Memory B cell (primary cell): ENCODE measurements at regions not wholly inside any gene's neighbourhood (a gene's known extent, or its start where the extent isn't known, plus 50 kb on each side); places are given as distances from the start of the nearest gene placed in this dataset.

Experiments used
- ATAC-seq: fragments of 150-1000 bp; cut with Tn5 transposase; 2 replicates; pipeline ENCODE4 v1.10.0; 2021; ENCODE audit warnings: low read depth, mild to moderate bottlenecking, moderate library complexity
- DNase-seq, 2 donors: peaks; one replicate each; pipeline ENCODE4 v3.0.0; 2022; ENCODE audit warnings: low spot score in 2 of 2
- H3K27ac Mint-ChIP-seq: one replicate; pipeline ENCODE4 v1.8.0; 2022; ENCODE audit warnings: mild to moderate bottlenecking, moderate library complexity, mixed read lengths
- H3K27me3 Mint-ChIP-seq: one replicate; pipeline ENCODE4 v1.8.0; 2022; ENCODE audit warnings: mixed read lengths
- H3K36me3 Mint-ChIP-seq: one replicate; pipeline ENCODE4 v1.8.0; 2022; ENCODE audit warnings: mild to moderate bottlenecking, mixed read lengths
- H3K4me1 Mint-ChIP-seq: one replicate; pipeline ENCODE4 v1.8.0; 2022; ENCODE audit warnings: mixed read lengths
- H3K4me3 Mint-ChIP-seq: one replicate; pipeline ENCODE4 v1.8.0; 2022; ENCODE audit warnings: mild to moderate bottlenecking, moderate library complexity, mixed read lengths
- H3K9me3 Mint-ChIP-seq: one replicate; pipeline ENCODE4 v1.8.0; 2022; ENCODE audit warnings: mixed read lengths

- Mint-ChIP-seq H3K4me3 (no peak overlapping the region), H3K9me3 (no peaks in the 10 kb centered on the region), H3K27ac (no peak overlapping the region), H3K36me3 (no peaks in the 10 kb centered on the region), H3K27me3 (no peaks in the 10 kb centered on the region), H3K4me1 (no peaks in the 10 kb centered on the region)
- DNase-seq (no peak), ATAC-seq (no peak)
Observed at GRCh38 chr10:108421266-108421665, 1256.8 kb upstream of the SORCS1 start.

- Mint-ChIP-seq H3K4me1 (no peaks in the 10 kb centered on the region), H3K9me3 (no peaks in the 10 kb centered on the region), H3K27ac (no peak overlapping the region), H3K27me3 (peaks cover 3% of the 10 kb centered on the region), H3K4me3 (no peak overlapping the region), H3K36me3 (no peaks in the 10 kb centered on the region)
- ATAC-seq (no peak), DNase-seq (no peak)
Observed at GRCh38 chr10:108413954-108414353, 1249.4 kb upstream of the SORCS1 start.

- no peaks in the 10 kb centered on the region for H3K36me3 Mint-ChIP-seq
- H3K4me1 Mint-ChIP-seq: no peaks in the 10 kb centered on the region
- no peak overlapping the region for H3K27ac Mint-ChIP-seq
- no peak overlapping the region for H3K4me3 Mint-ChIP-seq
- ATAC-seq (no peak), DNase-seq (no peak)
- peaks cover 3% of the 10 kb centered on the region for H3K27me3 Mint-ChIP-seq
- no peaks in the 10 kb centered on the region for H3K9me3 Mint-ChIP-seq
Observed at GRCh38 chr10:108412323-108412722, 1247.8 kb upstream of the SORCS1 start.

- no peaks in the 10 kb centered on the region for H3K36me3 Mint-ChIP-seq
- no peaks in the 10 kb centered on the region for H3K4me1 Mint-ChIP-seq
- no peak for ATAC-seq
- H3K9me3 Mint-ChIP-seq: no peaks in the 10 kb centered on the region
- no peak overlapping the region for H3K27ac Mint-ChIP-seq
- peaks cover 3% of the 10 kb centered on the region for H3K27me3 Mint-ChIP-seq
- H3K4me3 Mint-ChIP-seq: no peak overlapping the region
- DNase-seq: no peak
Observed at GRCh38 chr10:108411894-108412293, 1247.4 kb upstream of the SORCS1 start.

GRCh38 chr10:108411206-108411605 lies 1246.7 kb upstream of the SORCS1 start:
- H3K4me1 Mint-ChIP-seq: no peaks in the 10 kb centered on the region
- peaks cover 3% of the 10 kb centered on the region for H3K27me3 Mint-ChIP-seq
- DNase-seq: no peak
- H3K27ac Mint-ChIP-seq: no peak overlapping the region
- ATAC-seq: no peak
- H3K4me3 Mint-ChIP-seq: no peak overlapping the region
- H3K36me3 Mint-ChIP-seq: no peaks in the 10 kb centered on the region
- no peaks in the 10 kb centered on the region for H3K9me3 Mint-ChIP-seq

- H3K9me3 Mint-ChIP-seq: no peaks in the 10 kb centered on the region
- H3K4me1 Mint-ChIP-seq: no peaks in the 10 kb centered on the region
- no peak overlapping the region for H3K4me3 Mint-ChIP-seq
- H3K36me3 Mint-ChIP-seq: no peaks in the 10 kb centered on the region
- peaks cover 3% of the 10 kb centered on the region for H3K27me3 Mint-ChIP-seq
- no peak overlapping the region for H3K27ac Mint-ChIP-seq
- DNase-seq: no peak
- no peak for ATAC-seq
Observed at GRCh38 chr10:108410236-108410635, 1245.7 kb upstream of the SORCS1 start.

- Mint-ChIP-seq H3K36me3 (no peaks in the 10 kb centered on the region), H3K27ac (no peak overlapping the region), H3K27me3 (peaks cover 3% of the 10 kb centered on the region), H3K9me3 (peaks cover 2% of the 10 kb centered on the region), H3K4me1 (no peaks in the 10 kb centered on the region), H3K4me3 (no peak overlapping the region)
- ATAC-seq (no peak), DNase-seq (no peak)
Observed at GRCh38 chr10:108409306-108409705, 1244.8 kb upstream of the SORCS1 start.

- Mint-ChIP-seq H3K9me3 (peaks cover 2% of the 10 kb centered on the region), H3K27me3 (no peaks in the 10 kb centered on the region), H3K4me3 (no peak overlapping the region), H3K36me3 (no peaks in the 10 kb centered on the region), H3K4me1 (no peaks in the 10 kb centered on the region), H3K27ac (no peak overlapping the region)
- DNase-seq: no peak
- no peak for ATAC-seq
Observed at GRCh38 chr10:108404155-108404554, 1239.6 kb upstream of the SORCS1 start.

GRCh38 chr10:108399465-108399864 lies 1235.0 kb upstream of the SORCS1 start:
- Mint-ChIP-seq H3K36me3 (no peaks in the 10 kb centered on the region), H3K9me3 (no peaks in the 10 kb centered on the region), H3K27me3 (no peaks in the 10 kb centered on the region), H3K4me1 (no peaks in the 10 kb centered on the region), H3K4me3 (no peak overlapping the region), H3K27ac (no peak overlapping the region)
- no peak for DNase-seq
- ATAC-seq: no peak

- Mint-ChIP-seq H3K27ac (no peak overlapping the region), H3K36me3 (no peaks in the 10 kb centered on the region), H3K9me3 (no peaks in the 10 kb centered on the region), H3K4me3 (no peak overlapping the region), H3K27me3 (no peaks in the 10 kb centered on the region), H3K4me1 (no peaks in the 10 kb centered on the region)
- ATAC-seq: no peak
- DNase-seq: no peak
Observed at GRCh38 chr10:108393089-108393488, 1228.6 kb upstream of the SORCS1 start.

GRCh38 chr10:108392286-108392685 lies 1227.8 kb upstream of the SORCS1 start:
- Mint-ChIP-seq H3K4me1 (no peaks in the 10 kb centered on the region), H3K9me3 (no peaks in the 10 kb centered on the region), H3K27me3 (no peaks in the 10 kb centered on the region), H3K36me3 (no peaks in the 10 kb centered on the region), H3K27ac (no peak overlapping the region), H3K4me3 (no peak overlapping the region)
- ATAC-seq (no peak), DNase-seq (no peak)

- H3K27ac Mint-ChIP-seq: no peak overlapping the region
- H3K4me3 Mint-ChIP-seq: no peak overlapping the region
- H3K36me3 Mint-ChIP-seq: no peaks in the 10 kb centered on the region
- DNase-seq: no peak
- H3K9me3 Mint-ChIP-seq: no peaks in the 10 kb centered on the region
- H3K4me1 Mint-ChIP-seq: no peaks in the 10 kb centered on the region
- ATAC-seq: no peak
- H3K27me3 Mint-ChIP-seq: no peaks in the 10 kb centered on the region
Observed at GRCh38 chr10:108388706-108389105, 1224.2 kb upstream of the SORCS1 start.

GRCh38 chr10:108385963-108386362 lies 1221.5 kb upstream of the SORCS1 start:
- DNase-seq (no peak), ATAC-seq (no peak)
- Mint-ChIP-seq H3K4me1 (no peaks in the 10 kb centered on the region), H3K9me3 (no peaks in the 10 kb centered on the region), H3K36me3 (no peaks in the 10 kb centered on the region), H3K27ac (no peak overlapping the region), H3K27me3 (no peaks in the 10 kb centered on the region), H3K4me3 (no peak overlapping the region)

GRCh38 chr10:108384378-108384777 lies 1219.9 kb upstream of the SORCS1 start:
- Mint-ChIP-seq H3K4me1 (no peaks in the 10 kb centered on the region), H3K27ac (no peak overlapping the region), H3K9me3 (no peaks in the 10 kb centered on the region), H3K27me3 (no peaks in the 10 kb centered on the region), H3K36me3 (no peaks in the 10 kb centered on the region), H3K4me3 (no peak overlapping the region)
- DNase-seq (no peak), ATAC-seq (no peak)

GRCh38 chr10:108378779-108379178 lies 1214.3 kb upstream of the SORCS1 start:
- Mint-ChIP-seq H3K9me3 (no peaks in the 10 kb centered on the region), H3K27me3 (no peaks in the 10 kb centered on the region), H3K4me1 (no peaks in the 10 kb centered on the region), H3K27ac (no peak overlapping the region), H3K36me3 (no peaks in the 10 kb centered on the region), H3K4me3 (no peak overlapping the region)
- no peak for ATAC-seq
- no peak for DNase-seq

GRCh38 chr10:108375691-108376090 lies 1211.2 kb upstream of the SORCS1 start:
- H3K4me1 Mint-ChIP-seq: no peaks in the 10 kb centered on the region

More at GRCh38 chr10:108375691-108376090, 1211.2 kb upstream of the SORCS1 start:
- Mint-ChIP-seq H3K4me3 (no peak overlapping the region), H3K27ac (no peak overlapping the region), H3K36me3 (no peaks in the 10 kb centered on the region), H3K27me3 (no peaks in the 10 kb centered on the region), H3K9me3 (no peaks in the 10 kb centered on the region)
- DNase-seq (no peak), ATAC-seq (no peak)
